GM19099 (cell line): ENCODE measurements at regions not wholly inside any gene's neighbourhood (a gene's known extent, or its start where the extent isn't known, plus 50 kb on each side); places are given as distances from the start of the nearest gene placed in this dataset.

Experiments
- POLR2A ChIP-seq: IDR thresholded peaks from 3 replicates; pipeline ENCODE4 v1.6.1; 2011; ENCODE audit warnings: low read depth; ENCODE audit not compliant: insufficient read length; ENCODE audit errors: extremely low read depth

GRCh38 chr7:47724335-47724982 is 142.5 kb upstream of the TNS3 start:
- no peak for TF ChIP-seq POLR2A

DNA sequence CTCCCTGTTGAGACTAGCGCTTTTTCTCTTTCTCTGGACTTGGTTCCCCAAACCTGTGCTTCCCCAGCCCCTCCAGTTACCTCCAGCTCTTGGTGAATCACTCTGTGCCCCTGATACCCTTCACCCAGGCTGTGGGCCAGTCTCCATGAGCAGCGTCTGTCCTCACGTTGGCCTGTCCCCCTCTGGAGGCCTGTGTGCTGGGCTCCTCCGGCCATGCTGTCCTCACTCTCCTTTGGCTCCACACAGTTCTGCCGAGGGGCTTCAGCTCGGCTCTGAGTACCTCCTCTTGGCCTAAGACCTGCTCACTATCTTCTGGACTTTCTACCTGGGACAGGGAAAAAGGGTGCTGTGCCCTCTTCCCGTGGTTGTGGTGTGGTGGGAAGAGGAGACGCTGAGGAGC is 140.2 kb upstream of the TNS3 start:
- TF ChIP-seq POLR2A: no peak

DNA sequence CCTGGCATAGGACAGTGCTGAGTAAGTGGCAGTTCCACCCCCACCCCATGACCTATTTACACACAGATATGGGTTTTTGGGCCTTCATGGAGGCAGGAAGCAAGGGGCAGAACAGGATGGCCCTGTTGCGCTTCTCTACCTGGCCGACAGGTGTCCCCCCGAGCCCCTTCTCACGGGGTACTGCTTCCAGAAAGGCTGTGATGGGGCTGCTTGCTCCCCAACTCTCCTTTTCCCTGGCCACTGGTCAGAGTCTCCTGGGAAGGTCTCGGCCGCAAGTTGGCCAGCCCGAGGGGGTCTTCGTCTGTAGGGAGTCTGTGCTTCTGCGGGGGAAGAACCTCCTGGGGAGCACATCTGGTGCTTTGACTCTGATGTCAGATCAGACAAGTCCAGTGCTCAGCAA is 139.8 kb upstream of the TNS3 start:
- TF ChIP-seq POLR2A: no peak

DNA sequence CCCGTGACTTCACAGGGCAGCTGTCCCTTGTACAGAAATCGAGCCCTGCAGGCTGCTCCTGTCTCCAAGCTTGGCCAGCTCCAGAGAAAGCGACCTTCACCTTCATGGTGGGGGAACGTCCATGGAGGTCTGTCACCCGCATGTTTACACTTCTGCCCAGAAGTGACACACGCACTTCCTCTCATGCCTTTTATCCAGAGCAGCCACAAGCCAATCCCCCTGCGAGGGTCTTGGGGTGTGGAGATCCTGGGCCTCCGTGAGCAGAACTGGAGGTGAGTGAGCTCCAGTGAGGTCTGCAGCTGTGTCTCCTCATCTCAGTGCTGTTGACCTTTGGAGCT is 139.0 kb upstream of the TNS3 start:
- TF ChIP-seq POLR2A: no peak

GRCh38 chr7:47720141-47720906 is 138.4 kb upstream of the TNS3 start:
- TF ChIP-seq POLR2A: no peak

GRCh38 chr7:47719675-47720074 is 137.8 kb upstream of the TNS3 start:
- TF ChIP-seq POLR2A: no peak

DNA sequence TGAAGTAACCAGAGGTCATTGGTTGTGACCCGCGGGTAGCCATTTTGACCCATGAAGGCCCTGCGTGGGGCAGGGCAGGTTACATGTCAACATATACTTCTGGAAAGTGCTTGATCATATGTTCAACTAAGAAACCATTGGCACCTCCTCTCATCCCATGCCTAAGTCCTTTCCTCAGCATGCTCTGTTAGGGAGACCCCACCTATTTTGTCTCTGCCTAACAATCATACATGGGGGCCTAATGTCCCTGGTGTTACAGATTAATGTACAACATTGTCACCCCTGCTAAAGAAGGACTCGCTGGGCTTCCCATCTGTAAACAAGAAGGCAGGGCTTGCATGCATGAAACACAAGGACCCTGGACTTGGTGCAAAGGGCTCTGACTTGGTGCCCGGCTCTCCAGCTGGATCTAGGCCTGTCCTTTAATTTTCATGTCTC is 133.7 kb upstream of the TNS3 start:
- no peak for TF ChIP-seq POLR2A

- no peak for TF ChIP-seq POLR2A
Measured at GRCh38 chr7:47714669-47715607, 133.0 kb upstream of the TNS3 start.

- TF ChIP-seq POLR2A: no peak
Measured at GRCh38 chr7:47713595-47713994, 131.7 kb upstream of the TNS3 start.

GRCh38 chr7:47712416-47712815 is 130.5 kb upstream of the TNS3 start:
- no peak for TF ChIP-seq POLR2A

DNA sequence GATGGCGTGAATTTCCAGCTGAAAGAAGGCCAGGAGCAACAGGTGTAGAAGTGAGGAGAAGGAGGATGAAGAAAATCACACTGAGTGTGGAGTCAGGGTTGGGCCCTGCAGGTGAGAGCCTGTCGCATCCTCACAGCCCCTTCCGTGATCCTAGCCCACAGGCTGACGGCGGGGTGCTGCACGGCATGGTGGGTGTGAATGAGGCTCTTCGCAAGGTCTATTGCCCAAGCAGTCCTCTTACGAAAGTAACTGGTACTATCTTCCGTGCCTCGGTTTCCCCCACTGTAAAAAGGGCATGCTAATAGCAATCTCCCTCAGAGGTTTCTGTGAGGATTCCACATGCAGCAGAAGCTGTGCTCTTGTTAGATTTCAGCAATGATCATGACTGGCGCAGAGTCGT is 129.9 kb upstream of the TNS3 start:
- no peak for TF ChIP-seq POLR2A

DNA sequence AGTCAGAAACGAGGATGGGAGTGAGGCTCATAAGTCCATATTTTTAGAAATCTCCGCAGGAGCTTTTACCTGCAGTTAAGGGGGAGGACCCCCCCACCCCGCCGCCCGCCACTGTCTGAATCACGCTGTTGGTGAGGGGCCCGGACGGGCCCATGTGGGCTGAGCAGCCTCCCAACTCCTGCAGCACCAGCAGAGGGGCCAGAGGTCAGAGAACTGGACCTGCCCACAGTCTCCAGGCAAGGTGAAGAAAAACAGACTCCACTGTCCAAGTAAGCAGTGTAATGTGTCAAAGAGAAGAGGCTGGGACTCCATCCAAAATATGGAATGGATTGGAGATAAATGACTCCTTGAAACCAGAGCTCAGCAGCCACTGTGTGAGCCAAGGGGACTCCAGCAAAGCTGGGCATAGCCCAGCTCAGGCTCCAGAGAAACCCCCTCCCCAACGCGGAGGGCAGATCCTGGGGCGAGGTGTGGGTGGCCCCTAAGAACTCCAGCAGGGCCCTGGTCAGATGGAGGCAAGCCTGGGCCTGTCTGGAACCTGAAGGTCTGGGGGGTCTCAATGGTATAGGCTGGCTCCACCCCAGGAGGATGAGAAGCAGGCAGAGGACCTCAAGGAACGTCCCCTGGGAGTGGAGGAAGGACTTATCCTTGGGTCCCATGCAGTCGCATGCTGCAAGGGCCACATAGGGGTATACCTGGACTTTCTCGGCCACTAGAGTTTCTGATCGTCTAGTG is 128.5 kb upstream of the TNS3 start:
- no peak for TF ChIP-seq POLR2A

DNA sequence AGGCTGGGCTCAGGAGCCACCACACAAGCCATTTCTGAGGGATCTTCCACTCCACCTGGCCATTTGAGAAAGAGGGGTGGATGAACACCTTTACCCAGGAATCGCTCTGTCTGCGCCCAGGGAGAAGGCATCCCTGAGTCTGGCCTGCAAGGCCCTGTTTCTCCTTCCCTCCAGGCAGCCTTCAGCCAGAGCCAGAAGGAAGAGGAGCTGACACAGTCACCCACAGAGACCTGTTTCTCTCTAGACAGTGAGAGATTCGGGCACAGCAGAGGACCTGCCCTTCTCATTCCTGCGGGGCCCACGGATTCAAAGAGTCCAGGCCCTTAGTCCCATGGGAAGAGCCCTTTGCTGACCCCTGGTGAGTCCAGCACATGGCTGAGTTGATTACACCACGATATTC is 127.5 kb upstream of the TNS3 start:
- TF ChIP-seq POLR2A: no peak

- no peak for TF ChIP-seq POLR2A
Measured at GRCh38 chr7:47709051-47709450, 127.1 kb upstream of the TNS3 start.

- no peak for TF ChIP-seq POLR2A
Measured at GRCh38 chr7:47707583-47707982, 125.7 kb upstream of the TNS3 start.
